GM12875 (cell line): ENCODE measurements at regions not wholly inside any gene's neighbourhood (a gene's known extent, or its start where the extent isn't known, plus 50 kb on each side); places are given as distances from the start of the nearest gene placed in this dataset.

Source experiments
- H3K4me3 ChIP-seq: one replicate; pipeline ENCODE4 v1.5.1; 2011; ENCODE audit warnings: low read depth, low read length, control low read depth
- TF ChIP-seq, protein P1 (sequence below): IDR thresholded peaks from 2 replicates; pipeline ENCODE4 v1.5.1; 2011; ENCODE audit warnings: low read depth, mild to moderate bottlenecking, control low read depth, inconsistent platforms, low read length, moderate library complexity, borderline replicate concordance; ENCODE audit not compliant: insufficient read depth

DNA sequence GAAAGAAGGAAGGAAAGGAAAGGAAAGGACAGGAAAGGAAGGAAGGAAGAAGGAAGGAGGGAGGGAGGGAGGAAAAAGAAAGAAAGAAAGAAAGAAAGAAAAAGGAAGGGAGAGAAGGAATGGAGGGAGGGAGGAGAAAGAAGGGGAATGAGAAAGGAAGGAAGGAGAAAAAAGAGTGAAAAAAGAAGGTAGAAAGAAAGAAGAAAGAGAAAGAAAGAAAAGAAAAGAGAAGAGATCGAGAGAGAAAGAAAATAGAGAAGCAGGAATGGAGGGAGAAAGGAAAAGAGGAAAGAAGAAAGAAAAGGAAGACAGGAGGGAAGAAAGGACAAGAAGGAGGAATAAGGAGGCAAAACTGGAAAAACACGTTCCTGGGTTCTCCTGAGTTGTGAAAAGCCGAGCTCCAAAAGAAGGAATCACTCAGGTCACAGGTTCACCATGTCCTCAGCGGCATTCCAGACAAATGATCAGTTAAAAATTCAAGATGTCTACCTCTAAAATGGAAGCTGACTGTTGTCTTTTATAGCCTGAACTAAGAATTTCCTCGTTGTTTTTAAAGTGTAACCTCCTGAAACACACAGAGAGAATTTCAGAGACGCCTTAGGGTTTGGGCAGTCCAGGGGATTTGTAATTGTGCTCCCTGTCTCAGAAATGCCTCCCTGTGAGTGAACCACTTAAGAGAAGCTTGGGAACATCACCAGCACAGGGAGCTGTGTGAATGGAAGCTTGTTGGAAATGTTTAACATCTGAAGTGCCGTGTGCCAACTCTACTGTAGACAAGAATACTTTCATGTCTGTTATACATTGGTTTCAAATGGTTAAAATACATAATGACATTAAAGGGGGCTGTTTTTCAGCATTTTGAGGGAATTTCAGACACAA lies 80.7 kb downstream of the INHBA start:
- TF ChIP-seq, protein P1, sequence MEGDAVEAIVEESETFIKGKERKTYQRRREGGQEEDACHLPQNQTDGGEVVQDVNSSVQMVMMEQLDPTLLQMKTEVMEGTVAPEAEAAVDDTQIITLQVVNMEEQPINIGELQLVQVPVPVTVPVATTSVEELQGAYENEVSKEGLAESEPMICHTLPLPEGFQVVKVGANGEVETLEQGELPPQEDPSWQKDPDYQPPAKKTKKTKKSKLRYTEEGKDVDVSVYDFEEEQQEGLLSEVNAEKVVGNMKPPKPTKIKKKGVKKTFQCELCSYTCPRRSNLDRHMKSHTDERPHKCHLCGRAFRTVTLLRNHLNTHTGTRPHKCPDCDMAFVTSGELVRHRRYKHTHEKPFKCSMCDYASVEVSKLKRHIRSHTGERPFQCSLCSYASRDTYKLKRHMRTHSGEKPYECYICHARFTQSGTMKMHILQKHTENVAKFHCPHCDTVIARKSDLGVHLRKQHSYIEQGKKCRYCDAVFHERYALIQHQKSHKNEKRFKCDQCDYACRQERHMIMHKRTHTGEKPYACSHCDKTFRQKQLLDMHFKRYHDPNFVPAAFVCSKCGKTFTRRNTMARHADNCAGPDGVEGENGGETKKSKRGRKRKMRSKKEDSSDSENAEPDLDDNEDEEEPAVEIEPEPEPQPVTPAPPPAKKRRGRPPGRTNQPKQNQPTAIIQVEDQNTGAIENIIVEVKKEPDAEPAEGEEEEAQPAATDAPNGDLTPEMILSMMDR, result no peak

GRCh38 chr7:41617987-41618386 lies 84.9 kb downstream of the INHBA start:
- no peak overlapping the region for H3K4me3 ChIP-seq
- TF ChIP-seq, protein P1, result no peak

More for the DNA sequence above, 80.7 kb downstream of the INHBA start:
- H3K4me3 ChIP-seq, result no peak overlapping the region

GRCh38 chr7:41612798-41613197 lies 90.1 kb downstream of the INHBA start:
- H3K4me3 ChIP-seq, result no peak overlapping the region
- TF ChIP-seq, protein P1, result no peak

DNA sequence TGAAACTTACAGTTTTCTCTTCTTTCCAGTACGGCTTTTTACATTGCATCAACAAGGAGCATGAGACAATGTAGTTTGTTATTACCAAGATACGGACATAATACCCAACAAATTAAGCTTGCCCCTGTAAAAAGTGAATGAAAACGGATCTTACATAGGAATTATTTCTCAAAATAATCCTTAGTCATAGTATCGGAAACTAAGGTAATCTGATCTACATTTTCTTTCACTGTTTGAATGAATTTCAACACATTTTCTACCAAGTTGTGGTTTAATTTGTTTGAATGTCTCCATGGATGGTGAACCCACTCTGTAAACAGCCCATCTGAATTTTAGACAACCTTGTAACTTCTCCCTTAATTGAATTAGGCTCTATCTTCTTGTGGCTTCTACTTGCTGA lies 90.5 kb downstream of the INHBA start:
- TF ChIP-seq, protein P1, result no peak

GRCh38 chr7:41608447-41608846 lies 94.4 kb downstream of the INHBA start:
- H3K4me3 ChIP-seq, result no peak overlapping the region
- TF ChIP-seq, protein P1, result no peak

More for the DNA sequence above, 90.5 kb downstream of the INHBA start:
- H3K4me3 ChIP-seq, result no peak overlapping the region

DNA sequence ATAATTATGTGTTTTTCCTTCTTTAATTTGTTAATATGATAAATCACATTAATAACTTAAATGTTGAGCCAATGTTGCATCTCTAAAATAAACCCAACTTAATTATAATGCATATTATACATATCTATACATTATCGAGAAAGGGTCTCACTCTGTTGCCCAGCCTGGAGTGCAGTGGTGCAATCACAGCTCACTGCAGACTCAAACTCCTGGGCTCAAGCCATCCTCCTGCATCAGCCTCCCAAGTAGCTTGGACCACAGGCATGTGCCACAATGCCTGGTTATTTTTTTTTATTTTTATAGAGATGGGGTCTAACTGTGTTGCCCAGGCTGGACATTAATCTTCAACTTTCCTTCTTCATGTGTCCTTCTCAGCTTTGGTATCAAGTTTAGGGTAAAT lies 98.9 kb downstream of the INHBA start:
- TF ChIP-seq, protein P1, result no peak

DNA sequence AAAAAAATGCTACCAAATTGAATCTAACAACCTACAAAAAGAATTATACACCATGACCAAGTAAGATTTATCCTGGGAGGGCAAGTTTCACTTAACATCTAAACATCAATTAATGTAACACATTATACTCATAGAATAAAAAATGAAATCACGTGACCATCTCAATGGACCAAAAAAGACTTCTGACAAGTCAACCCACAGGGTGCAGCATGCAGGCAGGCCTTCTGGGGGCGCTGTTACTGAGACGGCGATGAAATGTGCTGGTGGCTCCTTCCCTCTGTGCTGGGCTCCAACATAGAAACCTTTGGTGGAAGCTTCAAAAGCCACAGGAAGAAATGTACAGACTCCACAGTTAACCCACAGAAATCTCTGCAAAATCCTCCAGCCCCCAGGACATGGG lies 103.1 kb downstream of the INHBA start:
- TF ChIP-seq, protein P1, result no peak

More for the DNA sequence above, 98.9 kb downstream of the INHBA start:
- no peak overlapping the region for H3K4me3 ChIP-seq

More for the DNA sequence above, 103.1 kb downstream of the INHBA start:
- no peak overlapping the region for H3K4me3 ChIP-seq
